Loucy (cell line): ENCODE measurements at regions not wholly inside any gene's neighbourhood (a gene's known extent, or its start where the extent isn't known, plus 50 kb on each side); places are given as distances from the start of the nearest gene placed in this dataset.

ENCODE experiments used
- EZH2phosphoT487 ChIP-seq: fragments of 200-600 bp; IDR thresholded peaks from 2 replicates; pipeline ENCODE4 v1.6.1; 2018; ENCODE audit warnings: antibody characterized with exemption, mild to moderate bottlenecking, moderate library complexity, borderline replicate concordance
- TF ChIP-seq, protein P1 (sequence below): fragments of 200-600 bp; sonication (generic); conservative IDR thresholded peaks from 2 replicates; pipeline ENCODE4 v1.5.1; 2014; ENCODE audit warnings: mild to moderate bottlenecking, antibody characterized with exemption, low read length

DNA sequence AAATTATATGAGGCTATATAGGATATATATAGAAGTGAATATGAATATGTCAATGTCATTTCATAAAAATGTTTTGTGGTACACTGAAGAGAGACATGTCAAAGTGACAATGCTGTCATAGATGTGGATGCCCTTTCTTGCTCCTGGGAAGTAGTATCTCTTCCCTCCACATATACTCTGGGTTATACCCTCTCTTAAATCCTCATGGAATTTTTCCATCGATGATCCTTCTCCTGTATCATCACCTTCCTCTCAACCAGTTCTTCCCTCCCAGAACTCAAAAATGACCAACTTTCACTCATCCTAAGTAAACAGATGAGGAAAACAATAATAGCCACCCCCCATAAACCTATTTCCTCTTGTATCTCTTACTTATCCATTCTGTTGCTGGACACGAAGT is 351.5 kb downstream of the USP25 start:
- TF ChIP-seq, protein P1, sequence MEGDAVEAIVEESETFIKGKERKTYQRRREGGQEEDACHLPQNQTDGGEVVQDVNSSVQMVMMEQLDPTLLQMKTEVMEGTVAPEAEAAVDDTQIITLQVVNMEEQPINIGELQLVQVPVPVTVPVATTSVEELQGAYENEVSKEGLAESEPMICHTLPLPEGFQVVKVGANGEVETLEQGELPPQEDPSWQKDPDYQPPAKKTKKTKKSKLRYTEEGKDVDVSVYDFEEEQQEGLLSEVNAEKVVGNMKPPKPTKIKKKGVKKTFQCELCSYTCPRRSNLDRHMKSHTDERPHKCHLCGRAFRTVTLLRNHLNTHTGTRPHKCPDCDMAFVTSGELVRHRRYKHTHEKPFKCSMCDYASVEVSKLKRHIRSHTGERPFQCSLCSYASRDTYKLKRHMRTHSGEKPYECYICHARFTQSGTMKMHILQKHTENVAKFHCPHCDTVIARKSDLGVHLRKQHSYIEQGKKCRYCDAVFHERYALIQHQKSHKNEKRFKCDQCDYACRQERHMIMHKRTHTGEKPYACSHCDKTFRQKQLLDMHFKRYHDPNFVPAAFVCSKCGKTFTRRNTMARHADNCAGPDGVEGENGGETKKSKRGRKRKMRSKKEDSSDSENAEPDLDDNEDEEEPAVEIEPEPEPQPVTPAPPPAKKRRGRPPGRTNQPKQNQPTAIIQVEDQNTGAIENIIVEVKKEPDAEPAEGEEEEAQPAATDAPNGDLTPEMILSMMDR: no peak
- no peak for TF ChIP-seq EZH2phosphoT487
